Fibroblast of peridontal ligament (primary cell): ENCODE measurements at regions not wholly inside any gene's neighbourhood (a gene's known extent, or its start where the extent isn't known, plus 50 kb on each side); places are given as distances from the start of the nearest gene placed in this dataset.
"Not testable (repeated sequence)": the region's sequence is repeated elsewhere in the genome, so short reads cannot be mapped to it uniquely, and the experiment has no call there.

Source experiments
- DNase-seq: peaks from one replicate; pipeline ENCODE4 v3.0.0-alpha.2; 2010; ENCODE audit errors: extremely low read depth

DNA sequence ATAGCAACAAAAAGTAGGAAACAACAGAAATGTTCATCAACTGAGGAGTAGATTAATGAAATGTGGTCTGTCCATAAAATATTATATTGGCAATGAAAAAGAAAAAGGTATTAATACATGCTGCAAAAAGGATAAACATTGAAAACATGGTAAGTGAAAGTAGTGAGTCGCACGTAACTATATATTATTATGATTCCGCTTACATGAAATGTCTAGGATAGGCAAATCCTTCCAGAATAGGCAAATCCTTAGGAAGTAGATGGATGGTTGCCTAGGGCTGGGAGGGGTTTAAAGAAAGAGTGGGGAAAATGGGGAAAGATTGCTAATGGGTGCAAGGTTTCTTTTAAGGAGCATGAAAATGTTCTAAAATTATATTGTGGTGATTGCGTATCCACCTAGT lies 198.1 kb upstream of the WSB1 start:
- DNase-seq, result not testable (repeated sequence)

DNA sequence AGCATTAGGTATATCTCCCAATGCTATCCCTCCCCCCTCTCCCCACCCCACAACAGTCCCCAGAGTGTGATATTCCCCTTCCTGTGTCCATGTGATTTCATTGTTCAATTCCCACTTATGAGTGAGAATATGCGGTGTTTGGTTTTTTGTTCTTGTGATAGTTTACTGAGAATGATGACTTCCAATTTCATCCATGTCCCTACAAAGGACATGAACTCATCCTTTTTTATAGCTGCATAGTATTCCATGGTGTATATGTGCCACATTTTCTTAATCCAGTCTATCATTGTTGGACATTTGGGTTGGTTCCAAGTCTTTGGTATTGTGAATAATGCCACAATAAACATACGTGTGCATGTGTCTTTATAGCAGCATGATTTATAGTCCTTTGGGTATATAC lies 194.6 kb upstream of the WSB1 start:
- DNase-seq, result not testable (repeated sequence)

DNA sequence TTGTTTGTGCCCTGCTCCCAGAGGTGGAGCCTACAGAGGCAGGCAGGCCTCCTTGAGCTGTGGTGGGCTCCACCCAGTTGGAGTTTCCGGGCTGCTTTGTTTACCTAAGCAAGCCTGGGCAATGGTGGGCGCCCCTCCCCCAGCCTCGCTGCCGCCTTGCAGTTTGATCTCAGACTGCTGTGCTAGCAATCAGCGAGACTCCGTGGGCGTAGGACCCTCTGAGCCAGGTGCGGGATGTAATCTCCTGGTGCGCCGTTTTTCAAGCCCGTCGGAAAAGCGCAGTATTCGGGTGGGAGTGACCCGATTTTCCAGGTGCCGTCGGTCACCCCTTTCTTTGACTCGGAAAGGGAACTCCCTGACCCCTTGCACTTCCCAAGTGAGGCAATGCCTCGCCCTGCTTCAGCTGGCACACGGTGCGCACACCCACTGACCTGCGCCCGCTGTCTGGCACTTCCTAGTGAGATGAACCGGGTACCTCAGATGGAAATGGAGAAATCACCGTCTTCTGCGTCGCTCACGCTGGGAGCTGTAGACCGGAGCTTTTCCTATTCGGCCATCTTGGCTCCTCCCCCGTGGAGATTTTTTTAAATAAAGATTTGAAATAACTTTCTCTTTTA lies 189.2 kb upstream of the WSB1 start:
- DNase-seq, result not testable (repeated sequence)

DNA sequence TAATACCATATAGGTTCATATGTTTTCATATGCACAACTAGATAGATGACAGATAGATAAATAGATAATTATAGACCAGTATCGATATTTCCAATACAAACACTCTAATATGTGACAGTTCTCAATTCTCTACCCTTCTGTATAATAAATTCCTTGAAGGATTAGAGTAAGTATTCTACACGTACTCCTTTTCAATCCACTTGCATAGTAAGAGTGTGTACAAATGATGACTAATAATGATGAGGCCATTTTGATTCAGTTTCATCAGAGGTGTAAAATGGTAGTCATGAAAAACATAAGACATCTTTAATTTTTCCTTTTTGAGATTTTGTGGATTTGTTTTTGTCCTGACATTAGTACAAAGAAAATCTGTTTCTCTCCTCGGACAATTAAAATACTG lies 188.3 kb upstream of the WSB1 start:
- DNase-seq, result no peak

DNA sequence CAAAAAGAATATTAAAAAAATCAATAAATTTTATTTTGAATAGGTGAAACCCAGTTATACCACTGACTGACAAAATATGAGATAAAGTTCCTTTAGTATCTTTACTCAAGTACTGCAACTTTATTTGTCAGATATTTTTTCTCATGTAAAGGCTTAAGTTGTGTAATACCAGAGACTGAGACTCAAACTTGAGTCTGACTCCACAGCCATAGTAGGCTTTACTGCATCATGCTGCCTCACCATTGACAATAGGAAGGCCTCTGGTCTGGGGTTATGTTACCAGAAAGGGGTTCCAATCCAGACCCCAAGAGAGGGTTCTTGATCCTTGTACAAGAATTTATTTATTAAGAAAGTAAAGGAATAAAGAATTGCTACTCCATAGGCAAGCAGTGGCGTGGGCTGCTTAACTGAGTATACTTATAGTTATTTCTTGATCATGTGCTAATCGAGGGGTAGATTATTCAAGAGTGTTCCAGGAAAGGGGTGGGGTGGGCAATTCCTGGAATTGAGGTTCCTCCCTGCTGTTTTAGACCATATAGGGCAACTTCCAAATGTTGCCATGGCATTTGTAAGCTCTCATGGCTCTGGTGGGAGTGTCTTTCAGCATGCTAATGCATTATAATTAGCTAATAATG lies 187.4 kb upstream of the WSB1 start:
- DNase-seq, result no peak

DNA sequence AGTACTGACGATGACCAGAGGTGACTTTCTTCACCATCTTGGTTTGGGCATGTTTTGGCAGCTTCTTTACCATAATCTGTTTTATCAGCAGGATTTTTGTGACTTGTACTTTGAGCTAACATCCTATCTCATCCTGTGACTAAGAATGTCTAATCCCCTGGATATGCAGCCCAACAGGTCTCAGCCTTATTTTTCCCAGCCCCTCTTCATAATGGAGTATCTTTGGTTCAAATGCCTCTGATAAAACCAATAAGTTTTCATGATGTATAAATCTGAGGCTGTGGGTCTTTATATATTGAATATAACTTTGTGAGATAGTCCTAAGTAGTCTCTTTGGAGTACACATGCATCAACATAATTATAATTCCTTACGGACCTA lies 186.9 kb upstream of the WSB1 start:
- DNase-seq, result no peak

DNA sequence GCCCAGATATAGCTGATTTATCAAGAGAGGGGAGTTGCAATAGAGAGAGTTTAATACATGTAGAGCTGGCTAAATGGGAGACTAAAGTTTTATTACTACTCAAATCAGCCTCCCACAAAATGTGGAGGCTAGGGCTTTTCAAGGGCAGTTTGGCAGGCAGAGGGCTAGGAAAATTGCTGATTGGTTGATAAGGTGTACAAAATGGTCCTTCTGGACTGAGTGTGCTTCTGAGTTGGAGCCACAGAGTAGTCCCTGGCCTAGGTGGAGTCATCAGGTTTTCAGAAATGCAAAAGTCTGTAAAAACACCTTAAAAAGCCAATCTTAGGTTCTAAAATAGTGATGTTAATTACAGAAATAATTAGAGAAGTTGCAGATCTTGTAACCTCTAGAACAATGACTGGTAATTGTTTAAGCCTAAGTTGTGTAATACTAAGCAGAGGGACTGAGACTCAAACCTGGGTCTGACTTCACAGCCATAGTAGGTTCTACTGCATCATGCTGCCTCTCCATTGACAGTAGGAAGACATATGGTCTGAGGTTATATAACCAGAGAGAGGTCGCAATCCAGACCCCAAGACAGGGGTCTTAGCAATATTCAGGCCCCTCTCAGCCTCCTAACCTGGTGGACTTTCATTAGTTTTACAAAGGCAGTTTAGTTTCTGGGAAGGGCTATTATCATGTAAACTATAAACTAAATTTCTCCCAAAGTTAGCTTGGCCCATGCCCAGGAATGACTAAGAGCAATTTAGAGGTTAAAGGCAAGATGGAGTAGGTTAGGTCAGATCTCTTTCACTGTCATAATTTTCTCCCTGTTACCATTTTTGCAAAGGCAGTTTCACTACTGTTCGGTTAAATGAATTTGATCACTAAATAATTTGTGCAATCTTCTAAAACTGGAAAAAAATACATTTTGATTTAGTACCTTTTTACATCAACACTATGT lies 186.3 kb upstream of the WSB1 start:
- not testable (repeated sequence) for DNase-seq

DNA sequence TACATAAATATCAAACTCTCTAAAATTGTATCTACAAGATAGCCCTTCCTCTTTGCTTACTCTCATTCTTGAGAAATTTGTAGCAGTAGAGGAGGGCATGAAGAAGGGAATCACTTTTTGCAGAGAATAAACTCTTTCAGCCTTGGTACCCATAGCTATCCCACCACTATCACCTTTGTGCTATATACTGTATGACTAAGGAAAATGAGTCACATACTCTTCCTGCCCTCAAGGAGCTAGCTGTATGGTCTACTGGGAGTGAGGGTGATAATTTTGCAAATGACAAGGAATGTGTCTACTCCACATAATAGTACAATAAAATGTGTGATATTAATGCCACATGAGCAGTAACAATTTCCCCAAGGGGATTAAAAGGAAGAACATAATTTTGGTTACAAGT lies 184.6 kb upstream of the WSB1 start:
- no peak for DNase-seq

DNA sequence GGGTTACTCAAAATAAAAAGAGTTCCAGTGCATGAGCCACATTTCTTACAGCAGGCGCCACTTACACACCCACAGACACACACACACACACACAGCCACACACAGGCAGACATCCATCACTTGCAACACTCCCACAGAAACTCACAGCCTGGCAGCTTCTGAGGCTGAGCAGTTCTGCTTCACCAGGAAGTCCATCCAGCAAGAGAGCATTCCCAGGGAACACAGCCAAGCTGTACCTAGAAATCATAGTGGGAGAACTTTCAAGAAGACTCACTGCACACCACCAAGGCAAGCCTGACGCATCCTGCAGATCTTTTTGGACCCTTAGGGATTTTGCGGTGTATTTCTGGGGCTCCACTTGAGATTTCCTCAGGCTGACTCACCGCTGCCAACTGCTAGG lies 140.9 kb upstream of the WSB1 start:
- peak; percentile 2 for DNase-seq

DNA sequence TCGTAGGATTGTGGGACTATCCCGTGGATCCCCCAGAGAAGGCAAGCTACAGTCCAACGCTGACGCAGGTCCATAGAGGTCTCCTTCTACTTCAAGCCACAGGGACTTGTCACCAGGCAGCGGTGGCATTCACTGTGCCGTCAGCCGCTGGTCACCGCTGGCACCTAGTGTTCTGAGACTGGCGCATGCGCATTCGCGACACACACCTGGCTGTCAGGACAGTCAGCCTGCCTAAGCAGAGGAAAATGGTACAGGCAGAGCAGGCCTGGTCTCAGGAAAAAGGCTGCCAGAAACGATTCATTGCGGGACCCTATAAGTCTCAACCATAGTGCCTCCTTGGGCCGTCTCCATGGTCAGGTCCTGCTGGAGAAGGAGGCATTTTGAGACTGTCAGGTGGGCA lies 138.0 kb upstream of the WSB1 start:
- DNase-seq, result no peak

DNA sequence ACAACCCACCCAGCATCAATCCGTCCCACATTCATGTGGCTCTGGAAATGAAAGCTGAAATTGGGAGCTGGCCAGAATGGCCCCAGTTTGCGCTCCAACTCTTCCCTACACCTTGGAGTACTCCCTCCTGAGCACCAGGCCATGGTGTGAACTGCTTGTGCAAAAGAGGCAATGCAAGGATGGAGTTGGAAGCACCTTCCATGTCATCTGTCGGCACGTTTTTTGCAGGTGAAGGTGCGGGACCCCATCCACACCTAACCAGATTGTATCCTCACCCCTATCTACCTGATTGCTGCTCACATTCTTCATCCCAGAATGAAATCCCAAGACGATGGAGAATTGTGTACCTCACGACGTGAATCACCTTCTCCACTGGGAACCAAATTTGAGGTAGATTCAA lies 136.6 kb upstream of the WSB1 start:
- DNase-seq, result no peak

DNA sequence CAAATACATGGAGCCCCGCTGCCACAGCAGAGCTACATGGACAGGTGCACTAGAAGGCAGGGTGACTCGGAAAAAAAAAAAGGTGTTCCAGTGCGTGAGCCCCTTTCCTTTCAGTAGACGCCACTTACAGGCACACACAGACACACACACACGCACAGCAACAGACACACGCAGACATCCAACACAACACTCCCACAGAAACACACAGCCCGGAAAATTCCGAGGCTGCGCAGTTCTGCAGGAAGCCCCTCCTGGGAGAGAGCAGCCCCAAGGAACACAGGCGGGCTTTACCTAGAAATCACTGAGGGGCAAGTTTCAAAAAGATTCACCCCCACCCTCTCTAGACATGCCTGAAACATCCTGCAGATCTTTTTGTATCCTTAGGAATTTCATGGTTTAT lies 136.0 kb upstream of the WSB1 start:
- no peak for DNase-seq

DNA sequence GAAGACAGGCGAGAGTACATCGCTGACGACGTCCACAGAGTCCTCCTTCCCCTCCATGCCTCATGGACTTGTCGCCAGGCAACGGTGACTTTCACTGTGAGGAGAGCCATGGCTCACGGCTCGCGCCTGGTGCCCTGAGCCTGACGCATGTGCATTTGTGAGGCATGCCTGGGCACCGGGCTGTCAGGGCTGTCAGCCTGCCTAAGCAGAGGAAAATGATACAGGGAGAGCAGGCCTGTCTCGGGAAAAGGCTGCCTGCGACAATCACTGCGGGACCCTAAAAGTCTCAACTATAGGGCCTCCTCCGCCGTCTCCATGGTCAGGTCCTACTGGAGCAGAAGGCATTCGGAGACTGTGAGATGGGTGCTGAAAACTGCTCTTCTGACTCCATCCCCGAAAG lies 135.5 kb upstream of the WSB1 start:
- DNase-seq, result no peak

DNA sequence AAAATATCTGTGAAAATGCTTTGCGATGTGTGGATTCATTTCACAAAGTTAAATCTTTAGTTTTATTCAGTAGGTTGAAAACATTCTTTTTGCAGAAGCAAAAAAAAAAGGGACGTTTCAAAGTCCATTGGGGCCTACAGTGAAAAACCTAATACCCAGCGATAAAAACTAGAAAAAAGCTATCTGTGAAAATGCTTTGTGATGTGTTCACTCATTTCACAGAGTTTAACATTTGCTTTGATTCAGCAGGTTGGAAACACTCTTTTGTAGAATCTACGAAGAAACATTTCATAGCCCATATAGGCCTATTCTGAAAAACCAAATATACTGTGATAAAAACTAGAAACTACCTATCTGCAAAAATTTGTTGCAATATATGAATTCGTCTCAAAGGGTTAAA lies 113.6 kb upstream of the WSB1 start:
- DNase-seq, result no peak

DNA sequence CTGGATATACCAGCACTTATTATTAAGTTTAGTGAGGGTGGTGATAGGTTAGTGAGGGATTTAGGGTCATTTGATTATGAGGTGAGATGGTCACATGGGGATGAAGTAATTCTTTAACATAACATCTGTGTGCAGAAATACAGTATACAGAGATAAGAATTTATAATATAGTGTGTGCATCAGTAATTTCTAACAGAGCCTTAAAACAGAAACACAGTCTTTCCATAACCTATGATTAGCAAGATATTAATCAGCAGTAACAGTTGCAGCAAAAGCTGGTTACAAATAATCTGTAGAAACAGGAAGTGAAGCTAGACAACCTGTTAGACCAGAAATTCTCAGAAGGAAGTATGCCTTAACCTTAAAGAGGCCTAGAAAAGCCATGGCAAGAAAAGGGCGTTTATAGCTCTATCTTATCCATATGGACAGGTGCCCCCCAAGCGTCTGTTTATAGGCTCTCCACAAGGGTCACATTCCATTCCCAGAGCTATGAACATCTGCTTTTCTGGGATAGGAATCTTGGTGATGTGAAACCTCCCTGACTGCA lies 112.5 kb upstream of the WSB1 start:
- DNase-seq, result not testable (repeated sequence)

DNA sequence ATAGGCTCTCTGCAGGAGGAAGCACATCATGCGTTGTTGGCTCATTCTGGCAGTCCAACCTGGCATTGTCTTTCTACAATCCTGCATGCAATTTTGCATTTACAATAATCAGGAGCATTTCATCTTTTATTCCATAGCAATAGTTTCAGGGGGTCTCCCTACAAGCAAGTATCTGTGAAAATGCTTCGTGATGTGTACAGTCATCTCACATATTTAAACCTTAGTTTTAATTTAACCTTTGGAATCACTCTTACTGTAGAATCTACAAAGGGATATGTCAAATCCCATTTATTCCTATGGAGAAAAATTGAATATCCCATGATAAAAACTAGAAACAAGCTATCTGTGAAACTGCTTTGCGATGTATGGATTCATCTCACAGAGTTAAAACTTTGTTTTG lies 112.0 kb upstream of the WSB1 start:
- no peak for DNase-seq

DNA sequence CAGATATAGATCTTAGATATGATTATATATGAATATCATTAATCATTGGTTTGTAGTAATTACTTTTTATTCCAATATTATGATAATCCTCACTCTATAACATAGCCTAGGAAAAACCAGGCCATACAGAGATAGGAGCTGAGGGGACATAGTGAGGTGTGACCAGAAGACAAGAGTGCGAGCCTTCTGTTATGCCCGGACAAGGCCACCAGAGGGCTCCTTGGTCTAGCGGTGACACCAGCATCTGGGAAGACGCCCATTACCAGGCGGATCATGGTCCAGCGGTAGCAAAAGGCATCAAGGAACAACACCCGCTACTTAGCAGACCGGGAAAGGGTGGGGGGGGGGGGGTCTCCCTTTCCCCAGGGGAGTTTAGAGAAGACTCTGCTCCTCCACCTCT lies 96.4 kb upstream of the WSB1 start:
- DNase-seq, result peak; percentile 14

DNA sequence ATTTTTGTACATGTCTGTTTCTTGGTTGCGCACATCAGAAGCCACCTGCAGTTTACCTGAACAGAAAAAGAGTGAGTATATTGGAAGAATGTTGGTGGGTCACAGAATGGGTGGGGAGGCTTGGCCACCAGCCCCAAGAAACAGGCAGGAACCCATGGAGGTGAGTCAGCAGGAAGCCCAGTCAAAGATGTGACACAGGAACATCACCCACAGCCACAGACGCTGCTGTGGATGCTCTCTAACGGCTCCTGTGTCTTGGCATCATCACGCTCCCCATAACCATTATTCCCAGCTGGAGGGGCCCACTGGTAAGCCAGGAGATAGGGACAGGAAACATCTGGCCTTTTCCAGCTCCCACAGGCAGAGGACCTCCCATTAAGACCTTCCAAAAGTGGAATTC lies 94.0 kb upstream of the WSB1 start:
- DNase-seq, result no peak

DNA sequence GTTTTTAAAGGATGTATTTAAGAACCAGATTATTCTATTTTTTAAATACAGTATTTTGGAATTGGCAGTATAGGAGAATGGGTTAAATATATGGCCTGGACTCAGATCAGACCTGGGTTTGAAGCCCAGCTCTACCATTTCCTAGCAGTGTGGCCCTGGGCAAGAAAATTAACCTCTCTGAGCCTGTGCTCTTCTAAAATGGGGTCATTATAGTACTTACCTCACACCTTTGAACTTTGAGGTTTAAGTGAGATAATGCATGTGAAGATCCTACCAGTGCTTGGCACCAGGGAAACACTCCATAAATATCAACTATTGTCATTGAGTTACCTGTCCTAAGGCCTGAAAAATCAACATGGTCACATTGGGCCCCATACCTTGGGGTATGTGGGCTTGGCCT lies 93.4 kb upstream of the WSB1 start:
- DNase-seq, result no peak

DNA sequence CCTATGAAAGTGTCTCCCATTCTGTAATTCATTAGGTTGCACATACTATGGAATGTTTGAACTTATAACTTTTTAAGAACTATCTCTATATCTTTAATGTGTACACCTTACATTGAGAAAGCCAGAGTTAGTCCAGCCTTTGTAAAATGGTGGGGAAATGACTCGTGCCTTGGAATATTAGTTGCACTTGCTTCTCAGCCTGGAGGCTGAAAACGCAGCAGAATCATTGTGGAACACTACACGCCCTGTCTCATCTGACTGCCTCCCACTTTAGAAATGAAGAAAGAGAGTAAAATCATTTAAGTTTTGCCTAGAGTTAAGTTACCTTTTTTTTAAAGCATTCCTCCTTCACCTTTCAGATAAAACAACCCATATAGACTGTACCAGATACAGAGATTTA lies 90.7 kb upstream of the WSB1 start:
- DNase-seq, result no peak

DNA sequence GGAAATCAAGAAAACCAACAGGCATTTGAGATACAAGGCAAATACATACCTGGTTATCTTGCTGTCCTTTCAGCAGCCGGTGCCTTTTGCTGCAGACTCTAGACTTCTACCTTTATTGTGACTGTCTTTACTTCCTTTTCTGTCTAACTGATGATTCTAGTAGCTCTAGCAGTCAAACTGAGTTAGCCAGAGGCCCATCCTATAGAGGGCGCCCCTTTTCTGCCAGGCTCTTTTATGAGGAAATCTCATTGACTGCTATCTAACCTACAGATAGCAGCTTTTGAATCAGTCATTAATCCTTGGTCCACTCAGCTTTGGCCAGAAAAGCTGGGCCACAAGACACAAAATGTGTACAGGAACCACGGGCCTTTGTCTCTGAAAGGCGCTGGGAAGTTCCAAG lies 87.5 kb upstream of the WSB1 start:
- DNase-seq, result no peak

DNA sequence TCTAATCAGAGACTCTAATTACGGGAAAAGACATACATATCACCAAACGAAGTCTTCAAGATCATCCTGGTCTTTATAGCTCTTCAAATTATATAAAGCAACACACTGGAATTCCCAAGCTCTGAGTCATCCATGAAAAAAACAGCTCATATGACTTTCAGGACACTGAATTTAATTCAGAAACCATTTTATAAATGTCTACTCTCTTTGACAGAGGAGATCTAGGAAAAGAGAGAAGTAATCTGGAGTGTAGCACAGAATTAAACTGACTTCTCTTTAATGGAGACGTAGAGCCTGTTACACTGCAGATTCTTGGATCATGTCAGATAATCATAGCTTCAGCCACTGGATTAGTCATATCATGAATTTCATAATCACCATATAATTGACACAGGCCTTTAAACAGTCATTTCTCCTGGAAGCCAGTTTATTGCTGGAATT lies 86.8 kb upstream of the WSB1 start:
- peak; percentile 84 for DNase-seq

DNA sequence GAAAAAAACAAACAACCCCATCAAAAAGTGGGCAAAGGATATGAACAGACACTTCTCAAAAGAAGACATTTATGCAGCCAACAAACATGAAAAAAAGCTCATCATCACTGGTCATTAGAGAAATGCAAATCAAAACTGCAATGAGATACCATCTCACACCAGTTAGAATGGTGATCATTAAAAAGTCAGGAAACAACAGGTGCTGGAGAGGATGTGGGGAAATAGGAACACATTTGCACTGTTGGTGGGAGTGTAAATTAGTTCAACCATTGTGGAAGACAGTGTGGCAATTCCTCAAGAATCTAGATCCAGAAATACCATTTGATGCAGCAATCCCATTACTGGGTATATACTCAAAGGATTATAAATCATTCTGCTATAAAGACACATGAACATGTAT lies 85.5 kb upstream of the WSB1 start:
- DNase-seq, result not testable (repeated sequence)
